Loucy (cell line): ENCODE measurements at regions not wholly inside any gene's neighbourhood (a gene's known extent, or its start where the extent isn't known, plus 50 kb on each side); places are given as distances from the start of the nearest gene placed in this dataset.

Experiments used
- CTCF ChIP-seq: fragments of 200-600 bp; sonication (generic); conservative IDR thresholded peaks from 2 replicates; pipeline ENCODE4 v1.5.1; 2014; ENCODE audit warnings: mild to moderate bottlenecking, antibody characterized with exemption, low read length
- EZH2phosphoT487 ChIP-seq: fragments of 200-600 bp; IDR thresholded peaks from 2 replicates; pipeline ENCODE4 v1.6.1; 2018; ENCODE audit warnings: antibody characterized with exemption, mild to moderate bottlenecking, moderate library complexity, borderline replicate concordance

- TF ChIP-seq CTCF (no peak), EZH2phosphoT487 (no peak)
Observed at GRCh38 chr14:27392153-27392552, 794.3 kb upstream of the NOVA1 start.
